K562 (cell line): ENCODE measurements at regions not wholly inside any gene's neighbourhood (a gene's known extent, or its start where the extent isn't known, plus 50 kb on each side); places are given as distances from the start of the nearest gene placed in this dataset.

Experiments used
- ATAC-seq: fragments of 200-7000 bp; cut with Tn5 transposase; 3 replicates; pipeline ENCODE4 v1.9.1; 2020; ENCODE audit warnings: moderate library complexity
- BruUV-seq: library from RNA; stranded (reverse); fragments of 400-500 nt; replicated peaks from 2 replicates; lab custom pipeline; 2021; lab: Mats Ljungman, UMichigan
- CTCF ChIA-PET: fragments of 300-600 bp; formaldehyde crosslinking; extraction: SDS; loops from one replicate; lab custom pipeline; 2021; ENCODE audit warnings: low intra/inter-chr PET ratio; lab: Yijun Ruan, JAX
- POLR2A ChIA-PET: fragments of 300-600, 350-650 bp; sonication (Branson Sonifier 250); formaldehyde crosslinking; extraction: SDS; loops from one replicate; lab custom pipeline; 2021; ENCODE audit warnings: antibody characterized with exemption, inconsistent platforms; lab: Yijun Ruan, JAX
- DNase-seq, 4 experiments: peaks; one replicate each; pipeline versions ENCODE4 v3.0.0 to v3.0.0-alpha.2; 2011 to 2018; ENCODE audit warnings: low spot score in 3 of 4, mixed read lengths in 3 of 4; ENCODE audit errors: extremely low read depth in 1 of 4
- FAIRE-seq: peaks from 2 replicates; lab custom pipeline; 2011; peaks lifted over from hg19 to GRCh38; lab: Jason Lieb, UNC
- H2AFZ ChIP-seq: 2 replicates; pipeline ENCODE4 v1.6.0; 2011; ENCODE audit warnings: low read depth, low read length, control low read depth, inconsistent platforms
- H3K27ac ChIP-seq: fragments of 200-600 bp; 3 replicates; pipeline ENCODE4 v1.8.0; 2011; ENCODE audit warnings: low read depth, mild to moderate bottlenecking, control low read depth, inconsistent platforms, low read length, moderate library complexity, mixed read lengths; ENCODE audit errors: extremely low read depth
- H3K27me3 ChIP-seq, 2 experiments: fragments of 300-600 bp in 1 of 2; 2 replicates in 1 of 2; 3 replicates in 1 of 2; pipeline versions ENCODE4 v1.6.0 to v1.8.0; 2011; ENCODE audit warnings: inconsistent platforms in 2 of 2, low read length in 2 of 2, mild to moderate bottlenecking in 1 of 2, mixed read lengths in 1 of 2, moderate library complexity in 1 of 2; ENCODE audit not compliant: control insufficient read depth in 2 of 2, insufficient read depth in 2 of 2
- H3K36me3 ChIP-seq: fragments of 300-600 bp; 3 replicates; pipeline ENCODE4 v1.8.0; 2011; ENCODE audit warnings: mild to moderate bottlenecking, low read length, inconsistent platforms; ENCODE audit not compliant: control insufficient read depth, insufficient read depth
- H3K4me1 ChIP-seq, 2 experiments: fragments of 200-600 bp in 1 of 2; replicated peaks in 1 of 2; 2 replicates in 1 of 2; 3 replicates in 1 of 2; pipeline versions ENCODE4 v1.5.1 to v1.8.0; 2011; ENCODE audit warnings: inconsistent platforms in 2 of 2, low read length in 2 of 2, mild to moderate bottlenecking in 1 of 2, mixed read lengths in 1 of 2, moderate library complexity in 1 of 2; ENCODE audit not compliant: control insufficient read depth in 2 of 2, insufficient read depth in 2 of 2
- H3K4me2 ChIP-seq: 2 replicates; pipeline ENCODE4 v1.6.1; 2011; ENCODE audit warnings: low read length, control low read depth, inconsistent platforms, mixed read lengths; ENCODE audit not compliant: insufficient read depth
- H3K4me3 ChIP-seq: fragments of 200-600 bp; sonication (generic), shearing (Covaris generic); 2 replicates; pipeline ENCODE4 v1.5.1; 2016; ENCODE audit warnings: control low read depth, inconsistent platforms
- H3K79me2 ChIP-seq: fragments of 200-600 bp; 3 replicates; pipeline ENCODE4 v1.8.0; 2011; ENCODE audit warnings: low read length, inconsistent platforms; ENCODE audit not compliant: control insufficient read depth, insufficient read depth
- H3K9ac ChIP-seq, 2 experiments: 2 replicates each; pipeline versions ENCODE4 v1.6.0 to v1.6.1; 2011; ENCODE audit warnings: low read depth in 2 of 2, low read length in 2 of 2, control low read depth in 1 of 2, inconsistent platforms in 1 of 2, mild to moderate bottlenecking in 1 of 2, mixed read lengths in 1 of 2; ENCODE audit not compliant: insufficient read depth in 1 of 2
- H3K9me1 ChIP-seq: one replicate; pipeline ENCODE4 v1.6.0; 2011; ENCODE audit warnings: inconsistent platforms, mild to moderate bottlenecking, low read length, moderate library complexity; ENCODE audit not compliant: control insufficient read depth, insufficient read depth
- H3K9me3 ChIP-seq: replicated peaks from 2 replicates; pipeline ENCODE4 v1.5.1; 2011; ENCODE audit warnings: low read depth, low read length, inconsistent platforms; ENCODE audit not compliant: control insufficient read depth, insufficient read depth
- H4K20me1 ChIP-seq: replicated peaks from 2 replicates; pipeline ENCODE4 v1.6.1; 2011; ENCODE audit warnings: low read length, inconsistent platforms, mixed read lengths; ENCODE audit not compliant: control insufficient read depth, insufficient read depth
- CBX1 ChIP-seq: sonication (generic); IDR thresholded peaks from 2 replicates; pipeline ENCODE4 v1.6.1; 2016; ENCODE audit warnings: antibody characterized with exemption, low read depth, mild to moderate bottlenecking
- GATA2 ChIP-seq: sonication (generic); formaldehyde crosslinking; IDR thresholded peaks from 2 replicates; pipeline ENCODE4 v1.4.0; 2020; ENCODE audit warnings: mild to moderate bottlenecking, missing genetic modification reagents
- HNRNPH1 ChIP-seq: fragments of 200-400 bp; formaldehyde crosslinking; optimal IDR thresholded peaks from 2 replicates; pipeline ENCODE3; 2017; ENCODE audit warnings: low read depth, mild to moderate bottlenecking, low read length, moderate library complexity
- KLF1 ChIP-seq: fragments of 450-650 bp; IDR thresholded peaks from 2 replicates; pipeline ENCODE4 v1.6.1; 2016; ENCODE audit warnings: missing genetic modification characterization, missing compliant biosample characterization
- MAFG ChIP-seq: fragments of 450-650 bp; conservative IDR thresholded peaks from 2 replicates; pipeline ENCODE4 v1.6.1; 2016; ENCODE audit warnings: missing genetic modification characterization, missing compliant biosample characterization
- MCM5 ChIP-seq: fragments of 450-650 bp; IDR thresholded peaks from 2 replicates; pipeline ENCODE4 v1.6.1; 2016; ENCODE audit warnings: low read depth
- MEF2A ChIP-seq: IDR thresholded peaks from 2 replicates; pipeline ENCODE4 v1.6.1; 2011; ENCODE audit warnings: low read depth, mild to moderate bottlenecking, low read length, moderate library complexity; ENCODE audit not compliant: control insufficient read depth
- PRPF4 ChIP-seq: fragments of 200-400 bp; formaldehyde crosslinking; IDR thresholded peaks from one replicate; pipeline ENCODE4 v1.6.1; 2017; ENCODE audit warnings: low read length, low read depth, mild to moderate bottlenecking; ENCODE audit not compliant: insufficient read depth, poor library complexity, severe bottlenecking
- WGBS: fragments of 100-300 bp; shearing (Covaris generic); methylation state at CpG from one replicate; pipeline ENCODE4 v1.1.6; 2016; ENCODE audit warnings: low coverage, mixed read lengths; ENCODE audit not compliant: insufficient coverage; ENCODE audit errors: missing lambda C conversion rate; 5-methylcytosine and 5-hydroxymethylcytosine counted together
- in situ Hi-C: fragments of 300-500 bp; cut with MboI; formaldehyde crosslinking; loops from 4 replicates; pipeline ENCODE4 v1.15.0; 2018; ENCODE audit warnings: inconsistent platforms, mixed read lengths
- intact Hi-C: fragments of 100-400 bp; cut with micrococcal nuclease; formaldehyde crosslinking; loops from 2 replicates; pipeline ENCODE4 v1.14.2; 2022
- TF ChIP-seq, protein P1 (sequence below): fragments of 250-450 bp; sonication (Bioruptor Pico); IDR thresholded peaks from 2 replicates; pipeline ENCODE4 v1.5.0; 2021; ENCODE audit warnings: mild to moderate bottlenecking, moderate library complexity

DNA sequence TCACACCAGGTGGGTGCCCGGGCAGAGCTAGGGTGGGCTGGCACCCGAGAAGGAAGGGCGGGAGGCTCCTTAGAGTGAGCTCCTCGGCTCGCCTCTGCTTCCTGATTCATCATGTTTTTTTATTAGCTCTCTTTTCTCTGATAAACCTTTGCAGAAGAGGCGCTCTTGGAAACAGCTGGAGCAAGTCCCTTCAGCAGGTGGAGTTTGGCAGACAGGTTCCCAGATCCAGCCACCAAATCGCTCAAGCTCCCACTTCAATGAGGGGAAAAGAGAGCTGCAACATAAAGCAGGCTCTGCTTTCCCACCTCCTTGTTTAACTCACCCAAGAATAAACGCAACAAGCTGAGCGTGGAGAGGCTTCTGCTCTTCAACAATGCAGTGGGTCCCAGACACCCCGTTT is 244.8 kb downstream of the TSHZ3 start:
- ChIA-PET POLR2A (no interaction called here), CTCF (no interaction called here)
- H3K4me3 ChIP-seq, result no peak overlapping the region
- TF ChIP-seq GATA2 (CRISPR knock-in tag), result no peak
- no peak for TF ChIP-seq MCM5
- TF ChIP-seq, protein P1, sequence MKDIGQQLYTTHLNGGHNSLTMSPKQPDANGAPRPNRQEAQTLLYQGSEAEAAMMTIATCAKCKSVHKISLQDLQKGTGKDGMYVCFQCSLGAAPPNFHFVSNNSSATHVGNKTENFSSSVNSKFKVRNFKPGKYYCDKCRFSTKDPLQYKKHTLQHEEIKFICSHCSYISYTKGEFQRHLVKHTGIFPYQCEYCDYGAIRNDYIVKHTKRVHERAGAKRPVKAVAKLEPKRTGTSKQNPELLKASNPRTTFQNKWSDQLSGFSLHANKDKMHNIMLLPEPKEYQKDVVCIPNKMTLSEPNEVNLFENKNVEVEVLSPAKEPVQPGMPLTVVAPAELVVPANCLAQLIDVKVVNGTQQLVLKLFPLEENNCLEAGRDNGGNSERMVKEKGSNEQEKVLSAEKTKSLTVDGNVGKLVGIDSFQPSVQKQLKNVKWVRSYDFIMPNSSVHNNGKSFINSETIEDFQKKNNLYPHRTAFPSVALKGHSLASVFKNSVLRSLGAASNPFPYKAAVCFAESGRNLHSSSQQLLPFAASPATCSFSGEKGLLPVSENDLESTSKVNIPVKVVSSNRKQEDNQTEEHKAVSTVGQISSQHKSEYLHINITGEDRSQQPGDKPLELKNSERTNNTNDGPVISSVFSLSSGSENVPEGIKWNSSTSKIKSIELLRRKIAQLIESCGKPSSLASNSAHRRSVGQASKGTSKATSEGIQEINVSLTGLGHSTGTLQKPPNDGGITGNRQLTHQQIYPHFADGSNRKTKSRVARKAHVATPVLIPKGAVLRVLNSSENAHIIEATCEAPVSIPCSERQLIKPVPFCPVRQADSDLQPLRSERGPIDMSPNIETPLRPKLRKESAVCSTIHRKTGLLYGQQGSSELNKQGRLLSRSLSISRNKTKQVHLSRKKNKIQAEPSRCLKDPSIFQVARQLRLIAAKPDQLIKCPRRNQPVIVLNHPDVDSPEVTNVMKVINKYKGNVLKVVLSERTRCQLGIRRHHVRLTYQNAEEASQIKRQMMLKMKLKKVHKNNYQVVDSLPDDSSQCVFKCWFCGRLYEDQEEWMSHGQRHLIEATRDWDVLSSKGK (CRISPR knock-in tag), result no peak
- TF ChIP-seq MAFG, result no peak
- no peak for TF ChIP-seq MEF2A
- TF ChIP-seq KLF1, result no peak
- TF ChIP-seq HNRNPH1, result no peak
- TF ChIP-seq PRPF4, result no peak
- no peak for TF ChIP-seq CBX1
- H3K36me3 ChIP-seq, result no peaks in the 10 kb centered on the region
- peaks cover 0 to 6% of the 10 kb centered on the region in 2 experiments; a peak in 1 of 5 replicates for H3K27me3 ChIP-seq
- DNase-seq (no peak), FAIRE-seq (no peak), ATAC-seq (no peak)
- no TSS peak for BruUV-seq
- H3K27ac ChIP-seq, result no peak overlapping the region
- intact Hi-C loops, result no loop called here
- H3K79me2 ChIP-seq, result no peaks in the 10 kb centered on the region
- in situ Hi-C loops, result no loop called here
- no peaks in the 10 kb centered on the region for H3K9me1 ChIP-seq
- no peaks in the 10 kb centered on the region for H3K4me1 ChIP-seq
- H3K9ac ChIP-seq, result no peak overlapping the region
- no peaks in the 10 kb centered on the region for H4K20me1 ChIP-seq
- no peak overlapping the region for H3K4me2 ChIP-seq
- 1% methylated on average over 6 of the region's 10 CpGs for WGBS
- no peak overlapping the region for H2AFZ ChIP-seq
- H3K9me3 ChIP-seq, result no peaks in the 10 kb centered on the region
